Liver (tissue), 2 donors: ENCODE measurements at regions not wholly inside any gene's neighbourhood (a gene's known extent, or its start where the extent isn't known, plus 50 kb on each side); places are given as distances from the start of the nearest gene placed in this dataset.

Source experiments
- CTCF ChIP-seq: fragments of 150-350 bp; IDR thresholded peaks from 2 replicates; pipeline ENCODE4 v1.5.1; 2017; ENCODE audit warnings: improper control_type of control experiment, low read depth, low read length; ENCODE audit not compliant: missing input control
- REST ChIP-seq: IDR thresholded peaks from 2 replicates; pipeline ENCODE4 v1.6.1; 2016; ENCODE audit warnings: antibody characterized with exemption, mild to moderate bottlenecking
- ZBTB33 ChIP-seq: IDR thresholded peaks from 2 replicates; pipeline ENCODE4 v1.6.1; 2016; ENCODE audit warnings: antibody characterized with exemption
- donor health status: healthy.

GRCh38 chr5:8062521-8062920, 193.6 kb downstream of the MTRR start:
- no peak for TF ChIP-seq CTCF
- no peak for TF ChIP-seq REST
- no peak for TF ChIP-seq ZBTB33
